Adrenal gland (tissue), 5 donors: ENCODE measurements at regions not wholly inside any gene's neighbourhood (a gene's known extent, or its start where the extent isn't known, plus 50 kb on each side); places are given as distances from the start of the nearest gene placed in this dataset.

Experiments used
- CTCF ChIP-seq, 6 experiments: fragments of 450-650 bp in 4 of 6; fragments of 200-600 bp in 2 of 6; sonication (generic) in 1 of 6; IDR thresholded peaks; 1 replicate in 5 of 6; 2 replicates in 1 of 6; pipeline versions ENCODE4 v1.5.1 to v1.8.0; 2016 to 2021; ENCODE audit warnings: antibody characterized with exemption in 6 of 6, mild to moderate bottlenecking in 2 of 6, moderate library complexity in 1 of 6
- POLR2A ChIP-seq, 2 donors: fragments of 450-650 bp; IDR thresholded peaks; one replicate each; pipeline ENCODE4 v1.6.1; 2017; ENCODE audit warnings: antibody characterized with exemption in 2 of 2, mild to moderate bottlenecking in 2 of 2, moderate library complexity in 1 of 2
- donor health status: DM: no; HTN: no; CAD: no.

DNA sequence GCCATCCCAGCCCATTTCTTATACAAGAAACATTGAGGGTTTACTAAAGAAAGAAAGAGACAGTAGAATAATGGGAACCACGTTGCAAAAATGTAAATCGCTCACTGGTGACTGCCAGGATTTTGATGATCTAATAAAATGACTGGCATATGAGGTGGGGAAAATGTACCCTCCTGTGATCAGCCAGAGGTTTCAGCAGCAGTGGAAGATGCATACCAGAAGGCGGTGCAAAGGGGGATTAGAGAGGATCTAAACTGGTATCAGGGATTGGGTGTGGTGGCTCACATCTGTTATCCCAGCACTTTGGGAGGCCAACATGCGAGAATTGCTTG is 60.8 kb upstream of the DDR1 start:
- TF ChIP-seq POLR2A (IDR thresholded peaks at IDR 0.05) (no peak), CTCF (IDR thresholded peaks at IDR 0.05) (no peak)
